ENCODE measurements at regions not wholly inside any gene's neighbourhood (a gene's known extent, or its start where the extent isn't known, plus 50 kb on each side); places are given as distances from the start of the nearest gene placed in this dataset.
"Not testable (repeated sequence)": the region's sequence is repeated elsewhere in the genome, so short reads cannot be mapped to it uniquely, and the experiment has no call there.

GRCh38 chr9:41270992-41271391 is 81.9 kb upstream of the ZNG1F start:
- H3K4me3 ChIP-seq (ENCODE audit: insufficient read depth, low read depth, low read length); DNase-seq (ENCODE audit: low read depth); H3K4me3 Mint-ChIP-seq (ENCODE audit: unreplicated experiment); H4K20me1 ChIP-seq (ENCODE audit: insufficient read depth, low read length); H3K4me1 Mint-ChIP-seq (ENCODE audit: low read depth, unreplicated experiment); H3K9me3 ChIP-seq (ENCODE audit: insufficient read depth, low read depth, low read length); FAIRE-seq; H3K36me3 ChIP-seq (ENCODE audit: insufficient read depth, low read length); H3K4me2 ChIP-seq (ENCODE audit: low read length); H3K79me2 ChIP-seq (ENCODE audit: insufficient read depth, low read length); H3K9me3 Mint-ChIP-seq (ENCODE audit: unreplicated experiment); H3K27me3 ChIP-seq (ENCODE audit: insufficient read depth, low read length); H3K27ac ChIP-seq (ENCODE audit: low read depth, low read length); H3K27ac Mint-ChIP-seq (ENCODE audit: unreplicated experiment); H3K36me3 Mint-ChIP-seq (ENCODE audit: low read depth, unreplicated experiment); H3K4me1 ChIP-seq (ENCODE audit: insufficient read depth, low read length); H2AFZ ChIP-seq (ENCODE audit: low read depth, low read length); H3K9ac ChIP-seq (ENCODE audit: low read length): not testable (repeated sequence)
- H3K27me3 Mint-ChIP-seq (ENCODE audit: low read depth, unreplicated experiment) = peaks cover 10% of the 10 kb centered on the region

GRCh38 chr9:41269471-41269870 is 80.4 kb upstream of the ZNG1F start:
- not testable (repeated sequence) for H3K4me2 ChIP-seq (ENCODE audit: low read length); H3K9me3 Mint-ChIP-seq (ENCODE audit: unreplicated experiment); H3K27ac ChIP-seq (ENCODE audit: low read depth, low read length); H3K4me3 ChIP-seq (ENCODE audit: insufficient read depth, low read depth, low read length); H3K27me3 Mint-ChIP-seq (ENCODE audit: low read depth, unreplicated experiment); H3K79me2 ChIP-seq (ENCODE audit: insufficient read depth, low read length); H3K27me3 ChIP-seq (ENCODE audit: insufficient read depth, low read length); H3K36me3 ChIP-seq (ENCODE audit: insufficient read depth, low read length); H4K20me1 ChIP-seq (ENCODE audit: insufficient read depth, low read length); H3K9ac ChIP-seq (ENCODE audit: low read length); H3K27ac Mint-ChIP-seq (ENCODE audit: unreplicated experiment); H2AFZ ChIP-seq (ENCODE audit: low read depth, low read length); H3K4me1 ChIP-seq (ENCODE audit: insufficient read depth, low read length); H3K9me3 ChIP-seq (ENCODE audit: insufficient read depth, low read depth, low read length); DNase-seq (ENCODE audit: low read depth); H3K4me1 Mint-ChIP-seq (ENCODE audit: low read depth, unreplicated experiment); H3K36me3 Mint-ChIP-seq (ENCODE audit: low read depth, unreplicated experiment); FAIRE-seq; H3K4me3 Mint-ChIP-seq (ENCODE audit: unreplicated experiment)

GRCh38 chr9:41269054-41269453 is 79.9 kb upstream of the ZNG1F start:
- H3K9me3 ChIP-seq (ENCODE audit: insufficient read depth, low read depth, low read length); H3K27ac ChIP-seq (ENCODE audit: low read depth, low read length); H3K4me3 Mint-ChIP-seq (ENCODE audit: unreplicated experiment); H3K4me2 ChIP-seq (ENCODE audit: low read length); H3K9me3 Mint-ChIP-seq (ENCODE audit: unreplicated experiment); H3K79me2 ChIP-seq (ENCODE audit: insufficient read depth, low read length); H4K20me1 ChIP-seq (ENCODE audit: insufficient read depth, low read length); H3K27me3 Mint-ChIP-seq (ENCODE audit: low read depth, unreplicated experiment); FAIRE-seq; H3K4me1 Mint-ChIP-seq (ENCODE audit: low read depth, unreplicated experiment); H3K27ac Mint-ChIP-seq (ENCODE audit: unreplicated experiment); H3K27me3 ChIP-seq (ENCODE audit: insufficient read depth, low read length); H3K4me1 ChIP-seq (ENCODE audit: insufficient read depth, low read length); H3K4me3 ChIP-seq (ENCODE audit: insufficient read depth, low read depth, low read length); H3K36me3 ChIP-seq (ENCODE audit: insufficient read depth, low read length); H3K36me3 Mint-ChIP-seq (ENCODE audit: low read depth, unreplicated experiment); H3K9ac ChIP-seq (ENCODE audit: low read length); H2AFZ ChIP-seq (ENCODE audit: low read depth, low read length): not testable (repeated sequence)
- TF ChIP-seq EZH2 (IDR thresholded peaks at IDR 0.05; ENCODE audit: insufficient read depth, low read length) = peak; percentile 43
- DNase-seq (ENCODE audit: low read depth) = peak; percentile 8

- not testable (repeated sequence) for H3K27ac Mint-ChIP-seq (ENCODE audit: unreplicated experiment); H3K36me3 ChIP-seq (ENCODE audit: insufficient read depth, low read length); H3K27me3 ChIP-seq (ENCODE audit: insufficient read depth, low read length); H3K4me1 Mint-ChIP-seq (ENCODE audit: low read depth, unreplicated experiment); H3K9ac ChIP-seq (ENCODE audit: low read length); H3K79me2 ChIP-seq (ENCODE audit: insufficient read depth, low read length); H4K20me1 ChIP-seq (ENCODE audit: insufficient read depth, low read length); H3K9me3 ChIP-seq (ENCODE audit: insufficient read depth, low read depth, low read length); H3K9me3 Mint-ChIP-seq (ENCODE audit: unreplicated experiment); H3K36me3 Mint-ChIP-seq (ENCODE audit: low read depth, unreplicated experiment); H3K27ac ChIP-seq (ENCODE audit: low read depth, low read length); H3K4me3 Mint-ChIP-seq (ENCODE audit: unreplicated experiment); H3K27me3 Mint-ChIP-seq (ENCODE audit: low read depth, unreplicated experiment); DNase-seq (ENCODE audit: low read depth); H3K4me3 ChIP-seq (ENCODE audit: insufficient read depth, low read depth, low read length); H2AFZ ChIP-seq (ENCODE audit: low read depth, low read length); FAIRE-seq; H3K4me1 ChIP-seq (ENCODE audit: insufficient read depth, low read length); H3K4me2 ChIP-seq (ENCODE audit: low read length)
These were observed 77.5 kb upstream of the ZNG1F start for GRCh38 chr9:41266602-41267001.

- not testable (repeated sequence) for H3K9me3 Mint-ChIP-seq (ENCODE audit: unreplicated experiment); H3K36me3 ChIP-seq (ENCODE audit: insufficient read depth, low read length); H3K27ac Mint-ChIP-seq (ENCODE audit: unreplicated experiment); H3K4me3 ChIP-seq (ENCODE audit: insufficient read depth, low read depth, low read length); H3K27me3 ChIP-seq (ENCODE audit: insufficient read depth, low read length); H2AFZ ChIP-seq (ENCODE audit: low read depth, low read length); H3K9ac ChIP-seq (ENCODE audit: low read length); H3K4me3 Mint-ChIP-seq (ENCODE audit: unreplicated experiment); H4K20me1 ChIP-seq (ENCODE audit: insufficient read depth, low read length); H3K36me3 Mint-ChIP-seq (ENCODE audit: low read depth, unreplicated experiment); H3K4me1 ChIP-seq (ENCODE audit: insufficient read depth, low read length); H3K79me2 ChIP-seq (ENCODE audit: insufficient read depth, low read length); FAIRE-seq; H3K4me1 Mint-ChIP-seq (ENCODE audit: low read depth, unreplicated experiment); H3K27me3 Mint-ChIP-seq (ENCODE audit: low read depth, unreplicated experiment); H3K27ac ChIP-seq (ENCODE audit: low read depth, low read length); H3K9me3 ChIP-seq (ENCODE audit: insufficient read depth, low read depth, low read length); DNase-seq (ENCODE audit: low read depth); H3K4me2 ChIP-seq (ENCODE audit: low read length)
These were observed 76.9 kb upstream of the ZNG1F start for GRCh38 chr9:41266000-41266399.

GRCh38 chr9:41251973-41252372 is 62.9 kb upstream of the ZNG1F start:
- not testable (repeated sequence) for H3K79me2 ChIP-seq (ENCODE audit: insufficient read depth, low read length); H3K4me3 ChIP-seq (ENCODE audit: insufficient read depth, low read depth, low read length); H3K9me3 ChIP-seq (ENCODE audit: insufficient read depth, low read depth, low read length); H3K27me3 ChIP-seq (ENCODE audit: insufficient read depth, low read length); H2AFZ ChIP-seq (ENCODE audit: low read depth, low read length); H3K4me2 ChIP-seq (ENCODE audit: low read length); H3K9ac ChIP-seq (ENCODE audit: low read length); H3K36me3 Mint-ChIP-seq (ENCODE audit: low read depth, unreplicated experiment); H3K4me3 Mint-ChIP-seq (ENCODE audit: unreplicated experiment); DNase-seq (ENCODE audit: low read depth); H3K27ac ChIP-seq (ENCODE audit: low read depth, low read length); H3K27me3 Mint-ChIP-seq (ENCODE audit: low read depth, unreplicated experiment); H3K27ac Mint-ChIP-seq (ENCODE audit: unreplicated experiment); H4K20me1 ChIP-seq (ENCODE audit: insufficient read depth, low read length); H3K36me3 ChIP-seq (ENCODE audit: insufficient read depth, low read length); H3K4me1 ChIP-seq (ENCODE audit: insufficient read depth, low read length); H3K4me1 Mint-ChIP-seq (ENCODE audit: low read depth, unreplicated experiment); FAIRE-seq
- peaks cover 11% of the 10 kb centered on the region for H3K9me3 Mint-ChIP-seq (ENCODE audit: unreplicated experiment)

All from astrocyte (in vitro differentiated cells and primary cell).